ENCODE measurements at regions not wholly inside any gene's neighbourhood (a gene's known extent, or its start where the extent isn't known, plus 50 kb on each side); places are given as distances from the start of the nearest gene placed in this dataset.
"Not testable (repeated sequence)": the region's sequence is repeated elsewhere in the genome, so short reads cannot be mapped to it uniquely, and the experiment has no call there.

- in situ Hi-C loops (cut with MboI; ENCODE audit: low sequenced_read_pairs, unreplicated experiment) = no loop called here
- DNase-seq (ENCODE audit: low spot score) = no peak
Observed at GRCh38 chr5:81826128-81826527, 75.2 kb upstream of the SSBP2 start.

GRCh38 chr5:81825237-81825636 is 74.3 kb upstream of the SSBP2 start:
- no peak for TF ChIP-seq CTCF (IDR thresholded peaks at IDR 0.05; ENCODE audit: borderline replicate concordance, control extremely low read depth, extremely low read depth, insufficient read depth, missing control alignments)
- in situ Hi-C loops (cut with MboI; ENCODE audit: low sequenced_read_pairs, unreplicated experiment) = no loop called here
- no peak for DNase-seq (ENCODE audit: low spot score)

More at GRCh38 chr5:81826128-81826527, 75.2 kb upstream of the SSBP2 start:
- no peak for TF ChIP-seq CTCF (IDR thresholded peaks at IDR 0.05; ENCODE audit: borderline replicate concordance, control extremely low read depth, extremely low read depth, insufficient read depth, missing control alignments)

GRCh38 chr5:81823736-81824135 is 72.8 kb upstream of the SSBP2 start:
- DNase-seq (ENCODE audit: low spot score); in situ Hi-C loops (cut with MboI; ENCODE audit: low sequenced_read_pairs, unreplicated experiment): not testable (repeated sequence)

- no peak for DNase-seq (ENCODE audit: low spot score)
- TF ChIP-seq CTCF (IDR thresholded peaks at IDR 0.05; ENCODE audit: borderline replicate concordance, control extremely low read depth, extremely low read depth, insufficient read depth, missing control alignments) = no peak
- in situ Hi-C loops (cut with MboI; ENCODE audit: low sequenced_read_pairs, unreplicated experiment) = no loop called here
Observed at GRCh38 chr5:81820863-81821262, 70.0 kb upstream of the SSBP2 start.

GRCh38 chr5:81820318-81820636 is 69.4 kb upstream of the SSBP2 start:
- in situ Hi-C loops (cut with MboI; ENCODE audit: low sequenced_read_pairs, unreplicated experiment) = no loop called here
- TF ChIP-seq CTCF (IDR thresholded peaks at IDR 0.05; ENCODE audit: borderline replicate concordance, control extremely low read depth, extremely low read depth, insufficient read depth, missing control alignments) = no peak

GRCh38 chr5:81819556-81820317 is 68.8 kb upstream of the SSBP2 start:
- DNase-seq (ENCODE audit: low spot score) = no peak
- in situ Hi-C loops (cut with MboI; ENCODE audit: low sequenced_read_pairs, unreplicated experiment) = no loop called here
- no peak for TF ChIP-seq CTCF (IDR thresholded peaks at IDR 0.05; ENCODE audit: borderline replicate concordance, control extremely low read depth, extremely low read depth, insufficient read depth, missing control alignments)

More at GRCh38 chr5:81820318-81820636, 69.4 kb upstream of the SSBP2 start:
- no peak for DNase-seq (ENCODE audit: low spot score)

- DNase-seq (ENCODE audit: low spot score) = no peak
- in situ Hi-C loops (cut with MboI; ENCODE audit: low sequenced_read_pairs, unreplicated experiment) = no loop called here
- TF ChIP-seq CTCF (IDR thresholded peaks at IDR 0.05; ENCODE audit: borderline replicate concordance, control extremely low read depth, extremely low read depth, insufficient read depth, missing control alignments) = no peak
Observed at GRCh38 chr5:81817980-81818379, 67.1 kb upstream of the SSBP2 start.
